ENCODE measurements at regions not wholly inside any gene's neighbourhood (a gene's known extent, or its start where the extent isn't known, plus 50 kb on each side); places are given as distances from the start of the nearest gene placed in this dataset.

GRCh38 chr5:107126341-107126740, 544.4 kb downstream of the EFNA5 start:
- no peak overlapping the region for H3K4me3 ChIP-seq (ENCODE audit: low read length)
- no peak for DNase-seq (ENCODE audit: low read depth)
- no peak for TF ChIP-seq CTCF (conservative IDR thresholded peaks at IDR 0.05; ENCODE audit: low read depth, low read length)

- no peak for TF ChIP-seq CTCF (conservative IDR thresholded peaks at IDR 0.05; ENCODE audit: low read depth, low read length)
- no peak overlapping the region for H3K4me3 ChIP-seq (ENCODE audit: low read length)
- no peak for DNase-seq (ENCODE audit: low read depth)
Measured at GRCh38 chr5:107124376-107124775, 546.4 kb downstream of the EFNA5 start.

GRCh38 chr5:107123014-107123413, 547.7 kb downstream of the EFNA5 start:
- no peak for DNase-seq (ENCODE audit: low read depth)
- no peak for TF ChIP-seq CTCF (conservative IDR thresholded peaks at IDR 0.05; ENCODE audit: low read depth, low read length)
- no peak overlapping the region for H3K4me3 ChIP-seq (ENCODE audit: low read length)

- DNase-seq (ENCODE audit: low read depth) = no peak
- no peak for TF ChIP-seq CTCF (conservative IDR thresholded peaks at IDR 0.05; ENCODE audit: low read depth, low read length)
- H3K4me3 ChIP-seq (ENCODE audit: low read length) = no peak overlapping the region
Measured at GRCh38 chr5:107121793-107122519, 548.8 kb downstream of the EFNA5 start.

- H3K4me3 ChIP-seq (ENCODE audit: low read length) = no peak overlapping the region
- no peak for TF ChIP-seq CTCF (conservative IDR thresholded peaks at IDR 0.05; ENCODE audit: low read depth, low read length)
- no peak for DNase-seq (ENCODE audit: low read depth)
Measured at GRCh38 chr5:107119656-107120055, 551.1 kb downstream of the EFNA5 start.

GRCh38 chr5:107118184-107119019, 552.3 kb downstream of the EFNA5 start:
- TF ChIP-seq CTCF (conservative IDR thresholded peaks at IDR 0.05; ENCODE audit: low read depth, low read length) = no peak
- no peak for DNase-seq (ENCODE audit: low read depth)
- H3K4me3 ChIP-seq (ENCODE audit: low read length) = no peak overlapping the region
